Trophoblast cell (in vitro differentiated cells and primary cell): ENCODE measurements at regions not wholly inside any gene's neighbourhood (a gene's known extent, or its start where the extent isn't known, plus 50 kb on each side); places are given as distances from the start of the nearest gene placed in this dataset.

Source experiments
- DNase-seq, 2 donors: peaks; one replicate each; pipeline ENCODE4 v3.0.0-alpha.2; 2016
- H2AFZ ChIP-seq: 2 replicates; pipeline ENCODE4 v1.6.1; 2013; ENCODE audit warnings: low read length, moderate library complexity, mild to moderate bottlenecking; ENCODE audit not compliant: insufficient read depth, poor library complexity
- H2AK5ac ChIP-seq: 2 replicates; pipeline ENCODE4 v1.6.1; 2013; ENCODE audit warnings: mild to moderate bottlenecking, low read length
- H2BK120ac ChIP-seq: 2 replicates; pipeline ENCODE4 v1.6.1; 2013; ENCODE audit warnings: low read length, mild to moderate bottlenecking, moderate library complexity; ENCODE audit not compliant: insufficient read depth, poor library complexity
- H2BK12ac ChIP-seq: 2 replicates; pipeline ENCODE4 v1.6.1; 2013; ENCODE audit warnings: mild to moderate bottlenecking, low read length, moderate library complexity
- H2BK5ac ChIP-seq: 2 replicates; pipeline ENCODE4 v1.6.1; 2013; ENCODE audit warnings: low read length, low read depth, moderate library complexity, mild to moderate bottlenecking; ENCODE audit not compliant: poor library complexity
- H3K14ac ChIP-seq: 2 replicates; pipeline ENCODE4 v1.6.1; 2013; ENCODE audit warnings: mild to moderate bottlenecking, low read length
- H3K18ac ChIP-seq: 2 replicates; pipeline ENCODE4 v1.6.1; 2013; ENCODE audit warnings: mild to moderate bottlenecking, low read length
- H3K23ac ChIP-seq: 2 replicates; pipeline ENCODE4 v1.6.1; 2013; ENCODE audit warnings: low read length
- H3K27ac ChIP-seq: 2 replicates; pipeline ENCODE4 v1.5.1; 2013; ENCODE audit warnings: low read depth, mild to moderate bottlenecking, inconsistent platforms, low read length, moderate library complexity
- H3K27me3 ChIP-seq: 2 replicates; pipeline ENCODE4 v1.6.1; 2013; ENCODE audit warnings: inconsistent platforms, mild to moderate bottlenecking, low read length, moderate library complexity; ENCODE audit not compliant: insufficient read depth
- H3K36me3 ChIP-seq, 2 experiments: 1 replicate in 1 of 2; 2 replicates in 1 of 2; pipeline ENCODE4 v1.6.1; 2013; ENCODE audit warnings: low read length in 2 of 2, mild to moderate bottlenecking in 2 of 2, moderate library complexity in 1 of 2; ENCODE audit not compliant: insufficient read depth in 2 of 2, control insufficient read depth in 1 of 2
- H3K4ac ChIP-seq: 2 replicates; pipeline ENCODE4 v1.6.1; 2013; ENCODE audit warnings: low read depth, mild to moderate bottlenecking, low read length, moderate library complexity
- H3K4me1 ChIP-seq, 2 experiments: 1 replicate in 1 of 2; 2 replicates in 1 of 2; pipeline ENCODE4 v1.6.1; 2013; ENCODE audit warnings: low read length in 2 of 2, mild to moderate bottlenecking in 2 of 2, moderate library complexity in 1 of 2; ENCODE audit not compliant: insufficient read depth in 2 of 2, control insufficient read depth in 1 of 2
- H3K4me2 ChIP-seq: 2 replicates; pipeline ENCODE4 v1.6.1; 2013; ENCODE audit warnings: inconsistent platforms, mild to moderate bottlenecking, low read length, moderate library complexity
- H3K4me3 ChIP-seq: 2 replicates; pipeline ENCODE4 v1.5.1; 2013; ENCODE audit warnings: mild to moderate bottlenecking, low read depth, low read length, inconsistent platforms
- H3K79me1 ChIP-seq: one replicate; pipeline ENCODE4 v1.6.1; 2013; ENCODE audit warnings: low read length
- H3K79me2 ChIP-seq: 2 replicates; pipeline ENCODE4 v1.6.1; 2013; ENCODE audit warnings: low read length, mild to moderate bottlenecking; ENCODE audit not compliant: control insufficient read depth, insufficient read depth, poor library complexity
- H3K9ac ChIP-seq: 2 replicates; pipeline ENCODE4 v1.6.1; 2013; ENCODE audit warnings: mild to moderate bottlenecking, low read length
- H3K9me3 ChIP-seq: 2 replicates; pipeline ENCODE4 v1.6.1; 2013; ENCODE audit warnings: low read depth, mild to moderate bottlenecking, control low read depth, inconsistent platforms, low read length; ENCODE audit not compliant: insufficient read depth
- H4K12ac ChIP-seq: 2 replicates; pipeline ENCODE4 v1.6.1; 2013; ENCODE audit warnings: low read depth, mild to moderate bottlenecking, low read length, moderate library complexity
- H4K8ac ChIP-seq: 2 replicates; pipeline ENCODE4 v1.6.1; 2013; ENCODE audit warnings: low read depth, mild to moderate bottlenecking, low read length, moderate library complexity
- H4K91ac ChIP-seq: one replicate; pipeline ENCODE4 v1.6.1; 2013; ENCODE audit warnings: low read depth, mild to moderate bottlenecking, low read length, moderate library complexity
- WGBS: extraction: QIAGEN DNeasy Blood & Tissue Kit; methylation state at CpG from one replicate; pipeline ENCODE4 v1.1.7; 2013; ENCODE audit warnings: missing lambda C conversion rate; ENCODE audit not compliant: insufficient read length, insufficient coverage; ENCODE audit errors: extremely low coverage; 5-methylcytosine and 5-hydroxymethylcytosine counted together

DNA sequence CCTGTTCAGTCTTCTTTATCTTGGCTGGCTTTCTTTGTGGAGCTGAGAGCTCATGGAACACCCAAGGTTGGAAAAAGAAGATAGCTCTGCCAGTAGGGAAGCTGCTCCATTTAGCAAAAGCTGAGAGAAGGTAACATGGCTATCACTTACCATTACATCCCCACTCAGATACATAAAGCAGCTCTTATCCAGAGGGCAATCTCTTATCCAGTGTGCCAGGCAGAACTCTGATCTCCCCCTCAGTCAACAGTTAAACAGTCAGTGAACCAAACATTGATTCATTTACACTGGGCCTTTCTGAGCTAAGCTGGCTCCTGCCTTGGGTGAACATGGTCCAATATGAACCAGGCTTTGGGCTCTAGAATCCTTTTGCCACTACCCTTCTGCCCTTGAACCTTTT lies 624.2 kb downstream of the NTRK3 start:
- Histone ChIP-seq H3K4me1 (no peaks in the 10 kb centered on the region), H3K27ac (no peak overlapping the region), H2BK5ac (no peak overlapping the region), H3K9me3 (no peaks in the 10 kb centered on the region), H3K79me1 (no peaks in the 10 kb centered on the region), H2BK120ac (no peak overlapping the region), H3K14ac (no peak overlapping the region), H4K12ac (no peak overlapping the region), H3K4me3 (no peak overlapping the region), H3K18ac (no peak overlapping the region), H3K4me2 (no peak overlapping the region), H2BK12ac (no peak overlapping the region), H3K4ac (no peak overlapping the region), H3K27me3 (no peaks in the 10 kb centered on the region), H3K9ac (no peak overlapping the region), H3K36me3 (no peaks in the 10 kb centered on the region), H3K23ac (no peak overlapping the region), H2AK5ac (no peak overlapping the region), H3K79me2 (no peaks in the 10 kb centered on the region), H2AFZ (no peak overlapping the region), H4K8ac (no peak overlapping the region), H4K91ac (no peak overlapping the region)
- no peak for DNase-seq

DNA sequence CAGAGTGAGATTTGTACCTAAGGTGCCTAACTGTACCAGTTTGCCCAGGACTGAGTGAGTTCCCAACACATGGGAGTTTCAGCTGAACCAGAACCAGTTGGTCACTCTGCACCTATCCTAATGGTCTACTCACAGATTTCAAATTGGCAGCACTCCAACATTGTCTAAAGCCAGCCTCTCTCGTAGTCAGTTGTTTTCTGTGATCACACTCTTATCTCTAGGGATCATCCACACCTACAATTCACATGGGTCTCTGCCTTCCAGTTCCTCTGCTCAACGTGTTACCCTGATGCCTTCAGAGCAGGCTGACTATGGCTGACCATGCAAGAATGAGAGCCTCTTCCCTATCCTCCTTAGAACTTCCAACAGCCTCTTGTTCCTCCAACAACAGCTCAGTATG lies 624.8 kb downstream of the NTRK3 start:
- Histone ChIP-seq H3K4me3 (no peak overlapping the region), H3K27ac (no peak overlapping the region), H2AK5ac (no peak overlapping the region), H3K4me1 (no peaks in the 10 kb centered on the region), H3K23ac (no peak overlapping the region), H3K4ac (no peak overlapping the region), H4K12ac (no peak overlapping the region), H3K79me2 (no peaks in the 10 kb centered on the region), H2AFZ (no peak overlapping the region), H4K8ac (no peak overlapping the region), H2BK12ac (no peak overlapping the region), H3K27me3 (no peaks in the 10 kb centered on the region), H2BK120ac (no peak overlapping the region), H3K9me3 (no peaks in the 10 kb centered on the region), H3K9ac (no peak overlapping the region), H3K18ac (no peak overlapping the region), H2BK5ac (no peak overlapping the region), H3K79me1 (no peaks in the 10 kb centered on the region), H3K14ac (no peak overlapping the region), H3K4me2 (no peak overlapping the region), H3K36me3 (no peaks in the 10 kb centered on the region), H4K91ac (no peak overlapping the region)
- no peak for DNase-seq
- no CpG with 5 or more reads among the region's 2 CpGs for WGBS

DNA sequence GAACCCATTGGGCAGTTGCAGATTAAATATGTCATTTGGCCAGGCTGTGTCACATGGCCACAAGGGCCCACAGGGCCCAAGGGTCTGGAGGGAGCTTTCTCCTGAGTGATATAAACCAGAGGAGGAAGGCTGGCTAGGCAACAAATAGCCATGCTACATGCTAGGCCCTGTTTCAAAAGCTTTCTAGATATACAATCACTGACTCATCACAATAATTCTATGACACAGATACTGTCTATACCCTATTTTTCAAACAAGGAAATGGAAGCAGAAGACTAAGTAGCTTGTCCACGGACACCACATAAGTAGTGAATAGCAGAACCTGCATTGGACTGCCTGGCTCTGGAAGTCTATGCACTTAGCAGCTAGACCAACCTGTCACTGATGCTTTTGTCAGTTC lies 625.4 kb downstream of the NTRK3 start:
- H3K9ac ChIP-seq: no peak overlapping the region
- no peaks in the 10 kb centered on the region for H3K27me3 ChIP-seq
- H2BK5ac ChIP-seq: no peak overlapping the region
- H3K18ac ChIP-seq: no peak overlapping the region
- no peak overlapping the region for H2AFZ ChIP-seq
- WGBS: no CpG with 5 or more reads among the region's 1 CpG
- H3K79me2 ChIP-seq: no peaks in the 10 kb centered on the region
- no peak overlapping the region for H2BK120ac ChIP-seq
- H3K14ac ChIP-seq: no peak overlapping the region
- no peak overlapping the region for H3K4me3 ChIP-seq
- no peak overlapping the region for H3K4me2 ChIP-seq
- DNase-seq: no peak
- no peak overlapping the region for H4K8ac ChIP-seq
- H3K36me3 ChIP-seq: no peaks in the 10 kb centered on the region
- H3K79me1 ChIP-seq: no peaks in the 10 kb centered on the region
- H3K4me1 ChIP-seq: no peaks in the 10 kb centered on the region
- H4K91ac ChIP-seq: no peak overlapping the region
- H4K12ac ChIP-seq: no peak overlapping the region
- no peaks in the 10 kb centered on the region for H3K9me3 ChIP-seq
- no peak overlapping the region for H3K27ac ChIP-seq
- no peak overlapping the region for H3K23ac ChIP-seq
- no peak overlapping the region for H2BK12ac ChIP-seq
- no peak overlapping the region for H3K4ac ChIP-seq
- no peak overlapping the region for H2AK5ac ChIP-seq

DNA sequence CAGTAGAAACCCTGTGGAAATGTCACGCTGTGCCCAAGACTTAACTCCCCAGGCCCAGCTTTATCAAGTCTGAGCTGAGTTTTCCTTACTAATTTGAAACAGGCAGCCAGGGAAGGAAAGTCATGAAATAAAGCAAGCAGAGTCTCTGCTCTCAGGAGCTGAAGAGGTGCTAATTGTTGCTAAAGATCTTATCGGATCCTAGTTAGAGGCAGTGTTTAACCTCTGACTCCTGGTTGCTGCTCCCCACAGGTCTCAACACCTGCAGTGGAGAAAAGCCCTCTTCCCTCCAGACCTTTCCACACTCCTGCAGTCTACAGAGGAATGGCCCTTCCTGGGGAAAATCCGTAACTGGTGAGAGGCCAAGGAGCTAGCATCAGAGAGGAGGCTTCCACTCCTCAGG lies 628.2 kb downstream of the NTRK3 start:
- Histone ChIP-seq H3K9ac (no peak overlapping the region), H3K18ac (no peak overlapping the region), H3K79me1 (no peaks in the 10 kb centered on the region), H3K79me2 (no peaks in the 10 kb centered on the region), H3K23ac (no peak overlapping the region), H2AK5ac (no peak overlapping the region), H3K9me3 (no peaks in the 10 kb centered on the region), H2BK5ac (no peak overlapping the region), H2BK120ac (no peak overlapping the region), H3K27me3 (no peaks in the 10 kb centered on the region), H3K27ac (no peak overlapping the region), H3K14ac (no peak overlapping the region), H2BK12ac (no peak overlapping the region), H2AFZ (no peak overlapping the region), H4K91ac (no peak overlapping the region), H3K4ac (no peak overlapping the region), H3K4me2 (no peak overlapping the region), H4K8ac (no peak overlapping the region), H3K4me3 (no peak overlapping the region), H3K36me3 (no peaks in the 10 kb centered on the region), H3K4me1 (no peaks in the 10 kb centered on the region), H4K12ac (no peak overlapping the region)
- no peak for DNase-seq
- WGBS: no CpG with 5 or more reads among the region's 3 CpGs

DNA sequence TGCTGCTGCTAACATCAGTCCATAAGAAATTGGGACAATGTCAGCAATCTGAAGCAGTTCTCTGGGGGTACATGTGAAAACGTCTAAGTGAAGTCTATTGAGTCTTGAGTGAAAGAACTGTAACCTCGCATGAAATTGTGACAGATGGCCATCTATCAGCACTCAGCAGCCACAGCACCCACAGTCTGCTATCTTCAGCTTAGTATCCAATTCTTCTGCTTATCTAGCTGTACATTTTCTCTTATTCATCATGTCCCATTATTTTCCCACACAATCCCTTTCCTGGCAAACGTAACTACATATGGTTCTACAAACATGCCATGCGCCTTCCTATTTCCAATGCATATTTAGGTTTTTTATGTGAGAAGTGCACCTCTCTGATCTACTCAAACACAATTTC lies 629.7 kb downstream of the NTRK3 start:
- DNase-seq: no peak
- Histone ChIP-seq H2BK12ac (no peak overlapping the region), H4K12ac (no peak overlapping the region), H3K23ac (no peak overlapping the region), H3K14ac (no peak overlapping the region), H4K8ac (no peak overlapping the region), H3K4ac (no peak overlapping the region), H2BK120ac (no peak overlapping the region), H4K91ac (no peak overlapping the region), H3K4me3 (no peak overlapping the region), H2AK5ac (no peak overlapping the region), H2AFZ (no peak overlapping the region), H3K36me3 (no peaks in the 10 kb centered on the region), H3K9ac (no peak overlapping the region), H3K79me2 (no peaks in the 10 kb centered on the region), H3K18ac (no peak overlapping the region), H3K27me3 (no peaks in the 10 kb centered on the region), H3K4me1 (no peaks in the 10 kb centered on the region), H2BK5ac (no peak overlapping the region), H3K27ac (no peak overlapping the region), H3K79me1 (no peaks in the 10 kb centered on the region), H3K4me2 (no peak overlapping the region), H3K9me3 (no peaks in the 10 kb centered on the region)
- WGBS: no CpG with 5 or more reads among the region's 4 CpGs
